H1 (cell line): ENCODE measurements at regions not wholly inside any gene's neighbourhood (a gene's known extent, or its start where the extent isn't known, plus 50 kb on each side); places are given as distances from the start of the nearest gene placed in this dataset.

Experiments
- E2F6 ChIP-seq: IDR thresholded peaks from 2 replicates; pipeline ENCODE4 v1.6.1; 2012; ENCODE audit warnings: inconsistent platforms

- no peak for TF ChIP-seq E2F6
These were observed 761.2 kb downstream of the MAT2B start (continued) for GRCh38 chr5:164266571-164266970.
